NCI-H2196 (cell line): ENCODE measurements at regions not wholly inside any gene's neighbourhood (a gene's known extent, or its start where the extent isn't known, plus 50 kb on each side); places are given as distances from the start of the nearest gene placed in this dataset.

Experiments
- DNase-seq: peaks from one replicate; lab custom pipeline; 2025; ENCODE audit not compliant: unreplicated experiment; lab: John Stamatoyannopoulos, UW

DNA sequence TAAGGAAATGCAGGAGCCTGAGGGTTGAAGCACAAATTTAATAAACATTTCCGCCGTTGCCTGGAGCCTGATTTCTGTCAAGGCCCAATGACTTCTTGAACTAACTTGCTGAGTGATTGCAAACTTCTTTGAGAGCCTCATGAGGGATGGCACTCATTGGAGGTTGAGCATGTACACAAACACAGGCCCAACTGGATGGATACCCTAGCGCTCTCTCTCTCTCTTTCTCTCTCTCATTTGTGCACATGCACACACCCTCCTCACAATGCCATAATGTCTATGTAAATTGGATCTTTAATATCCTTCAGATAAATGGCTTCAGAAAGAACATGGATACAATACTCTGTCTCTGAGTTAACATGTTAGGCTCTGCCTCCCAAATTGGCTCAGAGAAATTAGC, 597.7 kb upstream of the CADM1 start:
- DNase-seq: no peak

DNA sequence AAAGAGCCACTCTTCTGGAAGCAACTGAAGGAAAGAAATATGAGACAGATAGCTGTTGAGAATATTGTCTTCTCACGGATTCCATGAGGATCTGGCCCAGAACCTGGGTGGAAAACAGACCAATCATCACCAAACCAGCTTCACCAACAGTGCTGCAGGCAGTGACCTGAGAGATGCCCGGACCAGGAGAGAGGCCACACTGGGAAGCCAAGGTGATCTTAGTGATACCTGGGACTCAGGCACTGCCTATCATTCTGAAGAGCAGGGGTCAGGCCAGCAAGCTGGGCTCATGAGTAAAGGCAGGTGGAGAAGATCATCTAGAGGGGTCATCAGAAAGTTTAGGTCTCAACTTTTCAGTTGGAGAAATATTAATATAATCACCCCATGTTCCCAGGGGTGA, 595.8 kb upstream of the CADM1 start:
- DNase-seq: no peak

GRCh38 chr11:116099541-116099940, 595.3 kb upstream of the CADM1 start:
- no peak for DNase-seq

- no peak for DNase-seq
Measured at GRCh38 chr11:116096272-116096995, 592.2 kb upstream of the CADM1 start.

DNA sequence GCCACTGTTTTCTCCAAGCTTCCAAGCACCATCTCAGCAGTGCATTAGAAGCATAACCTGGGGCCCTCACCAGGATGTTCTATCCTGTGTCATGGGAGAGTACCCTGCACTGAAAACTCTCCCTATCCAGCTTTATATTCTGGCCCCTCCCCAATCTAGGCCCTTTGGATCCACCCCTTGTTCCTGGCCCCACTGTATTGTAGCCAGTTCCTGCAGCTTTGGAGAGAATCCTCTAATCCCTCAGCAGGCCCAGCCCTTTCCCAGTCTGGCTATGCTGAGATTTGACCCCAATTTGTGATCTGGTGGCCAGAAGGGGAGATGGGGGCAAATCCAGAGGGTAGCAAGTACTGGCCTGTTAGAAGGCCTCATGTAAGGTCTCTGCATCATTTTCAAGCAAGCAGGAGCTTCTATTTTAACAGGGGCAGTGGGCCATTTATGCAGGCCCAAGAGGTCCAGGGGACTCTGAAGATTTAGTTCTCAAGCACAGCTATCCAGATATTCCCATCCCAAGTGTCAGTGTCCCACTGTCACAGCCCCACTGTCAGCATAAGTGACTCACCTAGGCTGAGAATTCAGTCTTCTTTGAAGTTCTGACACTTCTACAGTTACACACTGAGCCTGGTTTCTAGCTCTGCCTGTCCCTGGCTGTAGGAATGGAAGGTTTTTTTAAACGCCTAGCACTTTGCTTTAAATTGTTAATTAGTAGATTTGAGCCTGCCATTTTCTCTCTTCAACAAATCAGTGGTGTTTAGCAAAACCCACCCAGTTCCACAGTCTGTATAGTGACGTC, 589.5 kb upstream of the CADM1 start:
- no peak for DNase-seq

- no peak for DNase-seq
Measured at GRCh38 chr11:116093065-116093464, 588.9 kb upstream of the CADM1 start.

GRCh38 chr11:116086426-116086825, 582.2 kb upstream of the CADM1 start:
- DNase-seq: peak; percentile 17

- no peak for DNase-seq
Measured at GRCh38 chr11:116085031-116085635, 580.9 kb upstream of the CADM1 start.

DNA sequence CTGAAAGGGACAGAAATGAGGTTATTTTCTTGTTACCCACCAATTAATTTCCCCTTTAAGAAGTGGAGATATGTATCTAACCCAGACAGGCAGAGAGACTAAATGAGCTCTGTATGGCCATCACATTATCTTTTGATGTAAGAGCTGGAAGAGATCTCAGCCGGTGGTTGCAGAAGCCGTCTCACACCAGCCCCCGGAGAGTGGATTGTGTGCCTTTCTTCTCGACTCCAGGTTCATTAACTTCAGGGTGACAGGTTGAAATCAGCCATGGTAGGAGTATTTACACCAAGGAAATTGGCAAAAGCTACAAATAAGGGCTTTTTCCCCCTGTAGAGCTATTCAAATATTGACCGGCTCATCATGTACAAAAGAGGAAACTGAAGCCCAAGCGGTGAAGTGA, 580.3 kb upstream of the CADM1 start:
- DNase-seq: no peak

DNA sequence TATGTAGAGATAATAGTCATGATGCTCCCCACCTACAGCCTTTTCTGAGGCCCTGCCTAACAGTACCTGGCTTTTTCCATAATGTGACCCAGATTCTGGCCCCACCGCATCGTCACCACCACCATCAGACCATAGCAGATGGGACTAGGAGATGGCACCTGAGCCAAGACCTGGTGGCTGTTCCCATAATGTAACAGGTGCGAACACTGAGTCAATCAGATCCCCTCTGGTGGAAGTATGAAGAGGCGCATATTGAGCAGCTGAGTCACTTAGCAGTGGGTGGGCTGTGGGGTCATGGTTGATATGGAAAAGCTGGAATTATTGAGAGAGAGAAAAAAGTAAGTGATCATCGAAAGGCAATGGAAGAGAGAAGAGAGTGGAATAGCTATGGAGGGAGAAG, 578.0 kb upstream of the CADM1 start:
- no peak for DNase-seq

GRCh38 chr11:116079580-116079979, 575.4 kb upstream of the CADM1 start:
- DNase-seq: no peak

- DNase-seq: peak; percentile 16
Measured at GRCh38 chr11:116078101-116078591, 573.9 kb upstream of the CADM1 start.

DNA sequence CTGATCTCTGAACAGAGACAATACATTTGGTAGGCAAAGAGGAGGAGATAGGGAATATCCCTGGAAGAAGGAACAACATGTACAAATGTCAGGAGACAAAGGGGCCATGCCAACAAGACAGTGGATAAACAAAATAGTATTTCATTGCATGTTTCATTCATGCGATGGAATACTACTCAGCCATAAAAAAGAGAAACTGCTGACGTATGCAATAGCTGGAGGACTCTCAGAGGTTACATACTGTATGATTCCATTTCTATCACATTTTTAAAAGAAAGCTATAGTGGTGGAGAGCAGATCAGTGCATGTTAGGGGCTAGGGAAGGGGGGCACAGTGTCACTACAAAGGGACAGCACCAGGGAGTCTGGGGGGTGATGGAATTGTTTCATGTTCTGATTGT, 572.9 kb upstream of the CADM1 start:
- DNase-seq: no peak

DNA sequence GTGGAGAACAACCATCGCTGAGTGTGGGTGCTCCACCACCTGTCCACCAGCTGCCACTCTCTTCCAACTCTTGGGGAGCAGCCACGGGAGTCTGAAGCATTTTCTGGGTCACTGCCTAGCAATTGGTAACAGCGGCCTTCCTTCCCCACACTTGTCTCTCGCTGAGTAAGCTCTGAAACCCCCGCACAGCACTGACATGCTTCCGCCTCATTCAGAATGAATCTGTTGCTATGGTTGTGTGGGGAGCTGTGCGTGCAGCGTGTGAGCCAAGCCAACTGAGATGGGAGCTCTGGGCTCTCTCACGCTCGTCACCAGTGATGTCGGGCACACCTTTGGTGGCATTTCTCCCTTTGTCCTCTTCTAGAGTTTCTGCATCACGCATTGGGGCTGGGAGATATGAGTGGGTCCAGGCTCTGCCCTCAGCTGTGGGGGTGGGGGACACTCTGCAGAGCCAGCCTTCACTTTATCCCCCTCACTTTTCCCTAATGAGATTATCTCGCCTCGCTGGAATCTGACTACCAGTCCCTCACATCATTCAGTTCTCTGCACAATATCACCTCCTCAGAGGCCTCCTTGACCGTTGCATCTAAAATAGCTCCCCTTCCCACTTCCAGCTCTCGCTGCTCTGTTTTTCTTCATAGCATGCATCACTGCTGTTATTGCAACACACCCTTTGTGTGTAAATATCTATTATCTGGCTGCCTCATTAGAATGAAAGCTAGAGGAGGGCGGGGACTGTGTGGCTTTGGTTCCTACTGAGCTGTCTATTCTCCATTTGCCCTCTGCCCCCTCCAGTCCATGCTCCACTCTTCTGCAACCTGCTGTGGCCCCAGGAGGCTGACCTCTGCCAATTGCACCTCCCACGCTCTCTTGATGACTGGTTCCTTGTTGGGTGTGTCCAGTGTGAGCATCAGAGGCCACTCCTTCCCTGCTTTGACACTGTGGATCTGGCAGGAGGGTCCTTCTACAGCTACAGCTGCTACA, 569.9 kb upstream of the CADM1 start:
- DNase-seq: peak; percentile 64

- no peak for DNase-seq
Measured at GRCh38 chr11:116072601-116073410, 568.6 kb upstream of the CADM1 start.

DNA sequence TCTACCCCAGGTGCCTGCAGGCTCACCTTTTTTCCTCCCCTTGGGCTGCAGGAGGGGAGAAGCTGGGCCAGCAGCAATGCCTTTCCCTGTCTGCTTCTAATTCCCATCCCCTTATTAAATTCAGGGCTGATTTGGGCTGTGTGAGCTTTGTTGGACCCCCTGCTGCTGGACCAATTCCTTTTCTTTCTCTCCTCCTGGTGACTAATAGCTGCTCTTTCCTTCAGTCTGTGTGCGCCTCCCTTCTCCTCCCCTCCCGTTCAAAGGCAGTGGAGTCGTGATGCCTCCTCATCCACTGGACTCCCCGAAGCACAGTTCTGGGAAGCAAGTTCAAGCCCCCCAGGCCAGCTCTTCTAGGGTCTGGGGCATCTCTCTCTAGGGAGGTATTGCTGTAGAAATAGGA, 567.9 kb upstream of the CADM1 start:
- DNase-seq: no peak

GRCh38 chr11:116071241-116071640, 567.0 kb upstream of the CADM1 start:
- DNase-seq: no peak

- no peak for DNase-seq
Measured at GRCh38 chr11:116070520-116070919, 566.3 kb upstream of the CADM1 start.

GRCh38 chr11:116066777-116067176, 562.6 kb upstream of the CADM1 start:
- no peak for DNase-seq

DNA sequence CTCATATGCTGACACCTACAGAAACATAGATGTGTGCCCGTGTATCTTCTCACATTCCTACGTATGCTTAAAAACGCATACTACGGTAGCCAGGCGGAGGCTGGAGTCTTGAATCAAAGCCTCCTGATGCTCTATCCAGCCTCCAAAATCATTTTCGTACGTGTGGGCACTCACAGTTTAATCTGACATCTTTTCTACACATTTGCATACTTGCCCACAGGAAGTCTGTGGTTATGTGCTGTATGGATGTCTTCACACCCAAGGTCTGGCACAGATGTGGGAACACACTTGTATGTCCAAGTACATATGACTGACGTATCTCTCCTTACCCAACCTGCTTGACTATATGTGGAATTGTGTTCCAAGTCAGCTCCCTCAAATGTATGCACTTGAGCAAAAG, 561.8 kb upstream of the CADM1 start:
- no peak for DNase-seq
